ENCODE measurements at regions not wholly inside any gene's neighbourhood (a gene's known extent, or its start where the extent isn't known, plus 50 kb on each side); places are given as distances from the start of the nearest gene placed in this dataset.

DNA sequence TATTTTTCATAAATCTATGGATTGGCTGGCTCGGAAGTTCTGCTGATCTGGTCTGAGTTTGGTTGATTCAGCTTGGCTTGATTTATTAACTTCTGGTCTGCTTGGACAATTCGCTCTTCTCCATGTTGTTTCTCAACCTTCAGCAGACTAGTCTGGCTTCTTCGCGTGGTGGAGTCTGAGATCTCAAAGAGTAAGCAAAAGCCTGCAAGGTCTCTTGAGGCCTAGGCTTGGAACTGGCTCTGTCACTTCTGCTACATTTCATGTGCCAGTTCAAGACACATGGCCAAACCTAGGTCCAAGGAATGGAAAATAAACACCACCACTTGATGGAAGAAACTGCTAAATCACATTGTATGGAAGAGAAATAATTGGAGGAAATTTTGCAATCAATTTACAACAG lies 115.1 kb upstream of the JAG1 start:
- 26% methylated on average over 4 of the region's 4 CpGs for WGBS (ENCODE audit: insufficient coverage, insufficient replicate concordance, low lambda C conversion rate, missing lambda C conversion rate)
- H3K79me2 ChIP-seq (ENCODE audit: control insufficient read depth, insufficient read depth, low read length), result no peaks in the 10 kb centered on the region
- no peaks in the 10 kb centered on the region for H3K36me3 ChIP-seq (ENCODE audit: control insufficient read depth in 2 of 2, insufficient read depth in 2 of 2, low read length in 1 of 2)
- no peak overlapping the region for H3K4me3 ChIP-seq
- no peak overlapping the region for H3K9ac ChIP-seq (ENCODE audit: control insufficient read depth, insufficient read depth, low read length)
- H3K4me1 ChIP-seq (ENCODE audit: control insufficient read depth, insufficient read depth, low read length), result no peaks in the 10 kb centered on the region
- no peaks in the 10 kb centered on the region for H3K27me3 ChIP-seq (replicated peaks in 1 of 2; ENCODE audit: control insufficient read depth in 2 of 2, insufficient read depth in 2 of 2, low read length in 1 of 2)
- H3K9me3 ChIP-seq (replicated peaks; ENCODE audit: control insufficient read depth, insufficient read depth, low read length), result no peaks in the 10 kb centered on the region; the same call in 1 of the 3 replicates
- no peak for ATAC-seq
- no peaks in the 10 kb centered on the region for H4K20me1 ChIP-seq (ENCODE audit: control insufficient read depth, insufficient read depth)
- no peak overlapping the region for H3K4me2 ChIP-seq (ENCODE audit: control insufficient read depth, insufficient read depth)
- intact Hi-C loops (cut with micrococcal nuclease; ENCODE audit: unreplicated experiment) (no loop called here), in situ Hi-C loops (cut with MboI) (no loop called here)
- no peak for DNase-seq (ENCODE audit: low read depth, low spot score)
- RAD21 ChIA-PET (ENCODE audit: unreplicated experiment), result no interaction called here
- FAIRE-seq, result peak; percentile 7
- H2AFZ ChIP-seq (ENCODE audit: control insufficient read depth, low read depth, low read length), result no peak overlapping the region
- no peak overlapping the region for H3K27ac ChIP-seq (ENCODE audit: control insufficient read depth, insufficient read depth)
- CTCF ChIA-PET, result no interaction called here
- BruUV-seq (replicated peaks), result no TSS peak
- POLR2A ChIA-PET, result no interaction called here
- SMC1A ChIA-PET (ENCODE audit: uncharacterized antibody, unreplicated experiment), result no interaction called here
- no peak for TF ChIP-seq ESRRA (IDR thresholded peaks at IDR 0.05; ENCODE audit: low read length)
- TF ChIP-seq, protein P1, sequence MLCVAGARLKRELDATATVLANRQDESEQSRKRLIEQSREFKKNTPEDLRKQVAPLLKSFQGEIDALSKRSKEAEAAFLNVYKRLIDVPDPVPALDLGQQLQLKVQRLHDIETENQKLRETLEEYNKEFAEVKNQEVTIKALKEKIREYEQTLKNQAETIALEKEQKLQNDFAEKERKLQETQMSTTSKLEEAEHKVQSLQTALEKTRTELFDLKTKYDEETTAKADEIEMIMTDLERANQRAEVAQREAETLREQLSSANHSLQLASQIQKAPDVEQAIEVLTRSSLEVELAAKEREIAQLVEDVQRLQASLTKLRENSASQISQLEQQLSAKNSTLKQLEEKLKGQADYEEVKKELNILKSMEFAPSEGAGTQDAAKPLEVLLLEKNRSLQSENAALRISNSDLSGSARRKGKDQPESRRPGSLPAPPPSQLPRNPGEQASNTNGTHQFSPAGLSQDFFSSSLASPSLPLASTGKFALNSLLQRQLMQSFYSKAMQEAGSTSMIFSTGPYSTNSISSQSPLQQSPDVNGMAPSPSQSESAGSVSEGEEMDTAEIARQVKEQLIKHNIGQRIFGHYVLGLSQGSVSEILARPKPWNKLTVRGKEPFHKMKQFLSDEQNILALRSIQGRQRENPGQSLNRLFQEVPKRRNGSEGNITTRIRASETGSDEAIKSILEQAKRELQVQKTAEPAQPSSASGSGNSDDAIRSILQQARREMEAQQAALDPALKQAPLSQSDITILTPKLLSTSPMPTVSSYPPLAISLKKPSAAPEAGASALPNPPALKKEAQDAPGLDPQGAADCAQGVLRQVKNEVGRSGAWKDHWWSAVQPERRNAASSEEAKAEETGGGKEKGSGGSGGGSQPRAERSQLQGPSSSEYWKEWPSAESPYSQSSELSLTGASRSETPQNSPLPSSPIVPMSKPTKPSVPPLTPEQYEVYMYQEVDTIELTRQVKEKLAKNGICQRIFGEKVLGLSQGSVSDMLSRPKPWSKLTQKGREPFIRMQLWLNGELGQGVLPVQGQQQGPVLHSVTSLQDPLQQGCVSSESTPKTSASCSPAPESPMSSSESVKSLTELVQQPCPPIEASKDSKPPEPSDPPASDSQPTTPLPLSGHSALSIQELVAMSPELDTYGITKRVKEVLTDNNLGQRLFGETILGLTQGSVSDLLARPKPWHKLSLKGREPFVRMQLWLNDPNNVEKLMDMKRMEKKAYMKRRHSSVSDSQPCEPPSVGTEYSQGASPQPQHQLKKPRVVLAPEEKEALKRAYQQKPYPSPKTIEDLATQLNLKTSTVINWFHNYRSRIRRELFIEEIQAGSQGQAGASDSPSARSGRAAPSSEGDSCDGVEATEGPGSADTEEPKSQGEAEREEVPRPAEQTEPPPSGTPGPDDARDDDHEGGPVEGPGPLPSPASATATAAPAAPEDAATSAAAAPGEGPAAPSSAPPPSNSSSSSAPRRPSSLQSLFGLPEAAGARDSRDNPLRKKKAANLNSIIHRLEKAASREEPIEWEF (IDR thresholded peaks at IDR 0.05; ENCODE audit: insufficient replicate concordance, low read depth, low read length), result no peak
- no peak for TF ChIP-seq RELA (IDR thresholded peaks at IDR 0.05; ENCODE audit: borderline replicate concordance, partially characterized antibody)

All from GM12878 (cell line).